Gastrocnemius medialis (tissue), 4 donors: ENCODE measurements at regions not wholly inside any gene's neighbourhood (a gene's known extent, or its start where the extent isn't known, plus 50 kb on each side); places are given as distances from the start of the nearest gene placed in this dataset.

Experiments used
- ATAC-seq, 2 donors: fragments of 150-250 bp; one replicate each; pipeline ENCODE4 v1.9.1; 2016
- DNase-seq, 2 donors: peaks; one replicate each; pipeline ENCODE4 v3.0.0-alpha.2; 2019
- H3K27ac ChIP-seq, 4 donors: fragments of 200-600 bp; sonication (generic); 1 replicate in 1 of 4; 2 replicates in 3 of 4; pipeline ENCODE4 v1.5.1; 2016 to 2018; ENCODE audit warnings: mild to moderate bottlenecking in 2 of 4, moderate library complexity in 1 of 4
- H3K27me3 ChIP-seq, 3 donors: fragments of 200-600 bp; sonication (generic) in 2 of 3; 1 replicate in 1 of 3; 2 replicates in 2 of 3; pipeline versions ENCODE4 v1.5.1 to v1.6.0; 2016 to 2019; ENCODE audit warnings: mild to moderate bottlenecking in 1 of 3, moderate library complexity in 1 of 3
- H3K36me3 ChIP-seq, 2 donors: fragments of 200-600 bp; sonication (generic) in 1 of 2; one replicate each; pipeline ENCODE4 v1.5.1; 2017 to 2018
- H3K4me1 ChIP-seq, 2 donors: fragments of 200-600 bp; sonication (generic) in 1 of 2; one replicate each; pipeline ENCODE4 v1.5.1; 2016 to 2017; ENCODE audit warnings: mild to moderate bottlenecking in 2 of 2
- H3K4me3 ChIP-seq, 4 donors: fragments of 200-600 bp; sonication (generic) in 3 of 4; 1 replicate in 1 of 4; 2 replicates in 3 of 4; pipeline ENCODE4 v1.5.1; 2016 to 2019; ENCODE audit warnings: mild to moderate bottlenecking in 2 of 4
- H3K9me3 ChIP-seq, 3 donors: fragments of 200-600 bp; sonication (generic) in 2 of 3; 1 replicate in 1 of 3; 2 replicates in 2 of 3; pipeline ENCODE4 v1.5.1; 2016 to 2019
- POLR2A ChIP-seq, 2 donors: fragments of 450-650 bp; IDR thresholded peaks; one replicate each; pipeline ENCODE4 v1.6.1; 2017; ENCODE audit warnings: antibody characterized with exemption in 2 of 2, mild to moderate bottlenecking in 2 of 2, moderate library complexity in 2 of 2
- in situ Hi-C, 4 donors: fragments of 200-750 bp; cut with MboI; loops; one replicate each; pipeline versions ENCODE4 v1.15.0 to v1.8.0; 2017; ENCODE audit warnings: low sequenced_read_pairs in 4 of 4
- intact Hi-C: fragments of 100-400 bp; cut with DNase I; formaldehyde crosslinking; loops from one replicate; pipeline ENCODE4 v1.15.1; 2023; ENCODE audit warnings: low total_unique reads
- TF ChIP-seq, protein P1 (sequence below), 5 experiments: fragments of 450-650 bp in 3 of 5; fragments of 200-600 bp in 2 of 5; sonication (generic) in 2 of 5; IDR thresholded peaks in 4 of 5; conservative IDR thresholded peaks in 1 of 5; 1 replicate in 4 of 5; 2 replicates in 1 of 5; pipeline ENCODE4 v1.5.1; 2016 to 2019; ENCODE audit warnings: antibody characterized with exemption in 5 of 5, mild to moderate bottlenecking in 3 of 5, moderate library complexity in 3 of 5

DNA sequence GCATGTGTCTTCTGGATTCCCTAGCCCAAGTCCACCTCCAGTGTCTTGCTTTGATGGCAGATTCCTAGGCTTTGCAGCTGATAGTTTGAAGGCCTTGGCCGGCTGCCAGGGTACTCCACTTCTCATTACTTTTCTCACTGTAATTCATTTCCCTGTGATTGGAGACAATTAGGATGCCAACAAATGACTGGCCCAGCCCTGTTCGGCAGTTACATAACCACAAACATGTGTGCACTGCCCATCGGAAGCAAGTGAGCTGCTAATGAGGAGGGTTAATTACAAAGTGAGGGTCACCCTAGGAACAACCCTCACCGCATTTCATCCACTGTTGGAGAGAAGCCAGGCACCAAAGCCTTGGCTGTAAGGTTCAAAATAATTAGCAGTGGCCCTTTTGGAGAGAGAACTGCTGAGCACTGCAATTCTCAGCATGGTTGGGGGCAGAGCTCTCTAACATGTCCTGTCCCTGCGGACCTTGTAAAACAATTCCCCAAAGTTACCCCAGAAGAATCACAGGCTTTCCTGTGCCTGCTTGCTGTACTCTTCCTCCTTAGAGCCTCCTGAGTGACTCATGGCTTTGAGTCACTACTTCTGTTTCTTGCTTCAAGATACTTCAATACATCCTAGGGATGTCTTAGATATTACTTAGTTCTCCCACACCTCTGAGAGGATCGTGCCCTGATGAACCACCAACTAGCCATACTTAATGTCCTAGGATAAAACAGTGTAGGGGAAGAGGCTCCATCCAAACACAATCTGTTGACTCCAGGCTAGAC lies 109.7 kb upstream of the GALNT18 start:
- intact Hi-C loops (no loop called here), in situ Hi-C loops (no loop called here)
- Histone ChIP-seq H3K9me3 (no peaks in the 10 kb centered on the region), H3K4me1 (peaks cover 0 to 3% of the 10 kb centered on the region in 2 donors), H3K27ac (no peak overlapping the region), H3K27me3 (no peaks in the 10 kb centered on the region), H3K4me3 (no peak overlapping the region), H3K36me3 (no peaks in the 10 kb centered on the region)
- TF ChIP-seq, protein P1, sequence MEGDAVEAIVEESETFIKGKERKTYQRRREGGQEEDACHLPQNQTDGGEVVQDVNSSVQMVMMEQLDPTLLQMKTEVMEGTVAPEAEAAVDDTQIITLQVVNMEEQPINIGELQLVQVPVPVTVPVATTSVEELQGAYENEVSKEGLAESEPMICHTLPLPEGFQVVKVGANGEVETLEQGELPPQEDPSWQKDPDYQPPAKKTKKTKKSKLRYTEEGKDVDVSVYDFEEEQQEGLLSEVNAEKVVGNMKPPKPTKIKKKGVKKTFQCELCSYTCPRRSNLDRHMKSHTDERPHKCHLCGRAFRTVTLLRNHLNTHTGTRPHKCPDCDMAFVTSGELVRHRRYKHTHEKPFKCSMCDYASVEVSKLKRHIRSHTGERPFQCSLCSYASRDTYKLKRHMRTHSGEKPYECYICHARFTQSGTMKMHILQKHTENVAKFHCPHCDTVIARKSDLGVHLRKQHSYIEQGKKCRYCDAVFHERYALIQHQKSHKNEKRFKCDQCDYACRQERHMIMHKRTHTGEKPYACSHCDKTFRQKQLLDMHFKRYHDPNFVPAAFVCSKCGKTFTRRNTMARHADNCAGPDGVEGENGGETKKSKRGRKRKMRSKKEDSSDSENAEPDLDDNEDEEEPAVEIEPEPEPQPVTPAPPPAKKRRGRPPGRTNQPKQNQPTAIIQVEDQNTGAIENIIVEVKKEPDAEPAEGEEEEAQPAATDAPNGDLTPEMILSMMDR (IDR thresholded peaks at IDR 0.05 in 4 of 5, conservative IDR thresholded peaks at IDR 0.05 in 1 of 5), result no peak
- TF ChIP-seq POLR2A (IDR thresholded peaks at IDR 0.05), result no peak
- no peak for ATAC-seq
- no peak for DNase-seq

DNA sequence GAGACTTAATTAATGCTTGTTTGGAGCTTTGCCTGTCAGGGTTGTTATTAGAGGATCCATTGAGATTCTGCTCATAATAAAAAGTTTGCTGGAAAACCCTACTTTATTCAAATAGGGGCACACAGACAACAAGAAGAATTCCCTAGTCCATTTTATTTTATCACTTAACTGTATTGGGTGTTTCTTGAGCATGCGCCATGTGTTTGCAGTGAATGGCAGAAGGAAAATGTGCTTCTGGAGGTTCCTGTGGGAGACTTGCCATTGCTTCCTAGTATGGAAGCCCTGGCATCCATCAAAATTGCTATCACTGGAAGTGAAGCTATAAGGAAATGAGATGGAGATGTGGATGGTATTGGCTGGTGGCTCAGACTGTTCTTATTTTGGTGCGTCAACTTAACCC lies 106.6 kb upstream of the GALNT18 start:
- no peak overlapping the region for H3K27ac ChIP-seq
- ATAC-seq (no peak), DNase-seq (no peak)
- no peaks in the 10 kb centered on the region for H3K4me1 ChIP-seq
- intact Hi-C loops (no loop called here), in situ Hi-C loops (no loop called here)
- no peaks in the 10 kb centered on the region for H3K9me3 ChIP-seq
- TF ChIP-seq, protein P1 (IDR thresholded peaks at IDR 0.05 in 4 of 5, conservative IDR thresholded peaks at IDR 0.05 in 1 of 5), result no peak
- TF ChIP-seq POLR2A (IDR thresholded peaks at IDR 0.05), result no peak
- no peaks in the 10 kb centered on the region for H3K27me3 ChIP-seq
- H3K36me3 ChIP-seq, result no peaks in the 10 kb centered on the region
- no peak overlapping the region for H3K4me3 ChIP-seq

DNA sequence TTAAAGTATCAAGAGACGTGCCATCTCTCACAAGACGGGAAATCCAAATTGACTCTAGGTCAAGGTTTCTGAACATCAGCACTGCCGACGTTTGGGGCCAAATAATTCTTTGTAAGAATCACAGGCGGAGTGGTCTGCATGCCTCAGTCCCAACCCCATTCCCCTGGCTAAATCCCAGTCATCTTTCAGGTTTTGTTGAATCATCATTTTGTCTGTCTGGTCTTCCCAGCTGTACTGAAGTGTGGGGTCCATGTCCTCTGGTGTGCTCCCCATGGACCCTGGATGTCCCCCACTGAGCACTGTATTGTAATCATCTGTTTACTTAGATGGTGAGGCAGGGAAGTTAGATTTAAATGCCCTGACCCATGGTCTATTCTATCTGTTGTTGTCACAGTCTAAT lies 103.6 kb upstream of the GALNT18 start:
- ATAC-seq, result no peak
- intact Hi-C loops (no loop called here), in situ Hi-C loops (no loop called here)
- DNase-seq, result no peak
- no peaks in the 10 kb centered on the region for H3K27me3 ChIP-seq
- H3K4me1 ChIP-seq, result no peaks in the 10 kb centered on the region
- no peak overlapping the region for H3K4me3 ChIP-seq
- no peaks in the 10 kb centered on the region for H3K9me3 ChIP-seq
- no peak overlapping the region for H3K27ac ChIP-seq
- H3K36me3 ChIP-seq, result no peaks in the 10 kb centered on the region
- TF ChIP-seq, protein P1 (IDR thresholded peaks at IDR 0.05 in 4 of 5, conservative IDR thresholded peaks at IDR 0.05 in 1 of 5), result no peak
- TF ChIP-seq POLR2A (IDR thresholded peaks at IDR 0.05), result no peak

DNA sequence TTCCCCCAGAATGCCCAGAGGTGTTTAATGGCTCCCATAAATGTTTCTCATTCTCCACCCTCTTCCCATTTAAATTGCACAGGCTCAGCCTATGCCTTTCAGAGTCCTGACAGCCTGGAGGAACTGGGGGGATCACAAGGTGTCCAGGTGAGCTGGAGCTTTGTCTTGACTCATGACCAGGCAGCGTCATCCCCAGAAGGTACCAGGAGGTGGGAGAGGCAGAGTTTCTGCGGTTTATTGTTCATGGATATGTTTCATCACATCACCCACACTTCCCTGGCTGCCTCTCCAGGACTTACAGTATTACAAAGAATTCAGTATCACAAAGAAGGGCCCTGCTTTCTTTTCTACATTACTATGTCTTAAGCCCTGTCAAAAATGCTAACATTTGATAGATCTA lies 103.2 kb upstream of the GALNT18 start:
- H3K4me3 ChIP-seq, result no peak overlapping the region
- no peaks in the 10 kb centered on the region for H3K9me3 ChIP-seq
- in situ Hi-C loops, result no loop called here
- intact Hi-C loops, result no loop called here
- no peaks in the 10 kb centered on the region for H3K36me3 ChIP-seq
- H3K27me3 ChIP-seq, result no peaks in the 10 kb centered on the region
- TF ChIP-seq POLR2A (IDR thresholded peaks at IDR 0.05), result no peak
- TF ChIP-seq, protein P1 (IDR thresholded peaks at IDR 0.05 in 4 of 5, conservative IDR thresholded peaks at IDR 0.05 in 1 of 5), result no peak
- no peak for ATAC-seq
- DNase-seq, result no peak
- H3K27ac ChIP-seq, result no peak overlapping the region
- H3K4me1 ChIP-seq, result no peaks in the 10 kb centered on the region

DNA sequence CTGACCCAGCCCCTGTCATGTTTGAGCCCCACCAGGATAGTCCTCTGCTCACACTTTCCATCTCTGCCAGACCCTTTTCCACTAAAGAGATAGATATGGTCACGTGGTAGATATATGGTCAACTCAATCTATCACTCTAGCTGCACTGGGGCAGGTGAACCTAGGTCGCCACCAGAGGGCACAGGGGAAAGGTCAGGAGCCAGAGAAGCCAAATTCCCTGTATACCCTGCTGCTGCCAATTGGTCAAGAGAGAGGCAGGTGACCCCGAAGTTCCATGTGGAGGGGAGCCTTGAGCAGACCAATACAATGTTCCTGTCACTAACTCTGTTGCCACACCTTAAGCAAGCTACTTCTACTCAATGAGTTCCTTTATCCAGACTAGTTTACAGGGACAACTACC lies 101.1 kb upstream of the GALNT18 start:
- in situ Hi-C loops, result no loop called here
- ATAC-seq, result no peak

More for the DNA sequence above, 101.1 kb upstream of the GALNT18 start:
- Histone ChIP-seq H3K4me1 (no peaks in the 10 kb centered on the region), H3K27me3 (no peaks in the 10 kb centered on the region), H3K27ac (no peak overlapping the region), H3K4me3 (no peak overlapping the region), H3K9me3 (no peaks in the 10 kb centered on the region), H3K36me3 (no peaks in the 10 kb centered on the region)
- intact Hi-C loops, result no loop called here
- no peak for DNase-seq
- no peak for TF ChIP-seq POLR2A (IDR thresholded peaks at IDR 0.05)
- TF ChIP-seq, protein P1 (IDR thresholded peaks at IDR 0.05 in 4 of 5, conservative IDR thresholded peaks at IDR 0.05 in 1 of 5), result no peak
